Testis (tissue), 2 donors: ENCODE measurements at regions not wholly inside any gene's neighbourhood (a gene's known extent, or its start where the extent isn't known, plus 50 kb on each side); places are given as distances from the start of the nearest gene placed in this dataset.

ENCODE experiments used
- CTCF ChIP-seq, 3 experiments: fragments of 450-650 bp in 2 of 3; fragments of 200-600 bp in 1 of 3; sonication (generic) in 1 of 3; IDR thresholded peaks; one replicate each; pipeline ENCODE4 v1.5.1; 2016 to 2019; ENCODE audit warnings: antibody characterized with exemption in 3 of 3, mild to moderate bottlenecking in 2 of 3, moderate library complexity in 1 of 3
- POLR2A ChIP-seq: fragments of 450-650 bp; IDR thresholded peaks from one replicate; pipeline ENCODE4 v1.6.1; 2017; ENCODE audit warnings: antibody characterized with exemption, mild to moderate bottlenecking, moderate library complexity

- TF ChIP-seq POLR2A: no peak
- TF ChIP-seq CTCF (IDR thresholded peaks at IDR 0.05): no peak
Measured at GRCh38 chr5:67283275-67283987, 86.8 kb upstream of the CD180 start.
